H9 (cell line): ENCODE measurements at regions not wholly inside any gene's neighbourhood (a gene's known extent, or its start where the extent isn't known, plus 50 kb on each side); places are given as distances from the start of the nearest gene placed in this dataset.

ENCODE experiments used
- DNase-seq: peaks from one replicate; pipeline ENCODE4 v3.0.0-alpha.2; 2017
- H2AFZ ChIP-seq: one replicate; pipeline ENCODE4 v1.6.1; 2013; ENCODE audit warnings: mild to moderate bottlenecking, low read length, control low read depth, moderate library complexity
- H2AK5ac ChIP-seq: 2 replicates; pipeline ENCODE4 v1.6.1; 2013; ENCODE audit warnings: low read length, control low read depth, mixed read lengths; ENCODE audit not compliant: insufficient read length
- H2BK120ac ChIP-seq: one replicate; pipeline ENCODE4 v1.6.1; 2013; ENCODE audit warnings: low read depth, mild to moderate bottlenecking, low read length, control low read depth, inconsistent platforms; ENCODE audit not compliant: poor library complexity, severe bottlenecking
- H2BK12ac ChIP-seq: 2 replicates; pipeline ENCODE4 v1.6.1; 2013; ENCODE audit warnings: low read length, control low read depth, mixed read lengths, low read depth; ENCODE audit not compliant: insufficient read length
- H2BK15ac ChIP-seq: 2 replicates; pipeline ENCODE4 v1.6.1; 2013; ENCODE audit warnings: low read depth, low read length, control low read depth
- H2BK20ac ChIP-seq: one replicate; pipeline ENCODE4 v1.6.1; 2013; ENCODE audit warnings: low read depth, mild to moderate bottlenecking, low read length, control low read depth, inconsistent platforms; ENCODE audit not compliant: poor library complexity, severe bottlenecking
- H2BK5ac ChIP-seq: 2 replicates; pipeline ENCODE4 v1.6.1; 2013; ENCODE audit warnings: low read length, control low read depth, mixed read lengths; ENCODE audit not compliant: insufficient read length
- H3K14ac ChIP-seq: 2 replicates; pipeline ENCODE4 v1.6.1; 2013; ENCODE audit warnings: low read length, control low read depth; ENCODE audit not compliant: insufficient read depth
- H3K18ac ChIP-seq: 2 replicates; pipeline ENCODE4 v1.6.1; 2013; ENCODE audit warnings: low read depth, mild to moderate bottlenecking, mixed read lengths, low read length, control low read depth; ENCODE audit not compliant: insufficient read length
- H3K23ac ChIP-seq: 2 replicates; pipeline ENCODE4 v1.6.1; 2013; ENCODE audit warnings: low read length, control low read depth, mixed read lengths, low read depth; ENCODE audit not compliant: insufficient read length
- H3K23me2 ChIP-seq: 2 replicates; pipeline ENCODE4 v1.6.1; 2013; ENCODE audit warnings: low read depth, mild to moderate bottlenecking, mixed read lengths, low read length, control low read depth; ENCODE audit not compliant: insufficient read length, poor library complexity, severe bottlenecking
- H3K27ac ChIP-seq: 2 replicates; pipeline ENCODE4 v1.5.1; 2013; ENCODE audit warnings: low read length, control low read depth, mixed read lengths, low read depth; ENCODE audit not compliant: insufficient read length
- H3K27me3 ChIP-seq: 2 replicates; pipeline ENCODE4 v1.6.1; 2013; ENCODE audit warnings: low read length, control low read depth, inconsistent platforms; ENCODE audit not compliant: insufficient read depth
- H3K4ac ChIP-seq: 2 replicates; pipeline ENCODE4 v1.6.1; 2013; ENCODE audit warnings: low read depth, mild to moderate bottlenecking, control low read depth, inconsistent platforms, low read length, moderate library complexity
- H3K4me1 ChIP-seq: 2 replicates; pipeline ENCODE4 v1.6.1; 2013; ENCODE audit warnings: low read length, control low read depth, inconsistent platforms; ENCODE audit not compliant: insufficient read depth
- H3K4me2 ChIP-seq: 2 replicates; pipeline ENCODE4 v1.6.1; 2013; ENCODE audit warnings: low read length, control low read depth, mixed read lengths; ENCODE audit not compliant: insufficient read length, insufficient read depth
- H3K56ac ChIP-seq: 2 replicates; pipeline ENCODE4 v1.6.1; 2013; ENCODE audit warnings: low read depth, mild to moderate bottlenecking, mixed read lengths, low read length, control low read depth; ENCODE audit not compliant: insufficient read length
- H3K79me1 ChIP-seq: 2 replicates; pipeline ENCODE4 v1.6.1; 2013; ENCODE audit warnings: low read depth, mild to moderate bottlenecking, moderate library complexity, low read length, control low read depth, inconsistent platforms; ENCODE audit not compliant: insufficient read depth, poor library complexity, severe bottlenecking
- H3K79me2 ChIP-seq: 2 replicates; pipeline ENCODE4 v1.6.1; 2013; ENCODE audit warnings: low read length, control low read depth, inconsistent platforms; ENCODE audit not compliant: insufficient read depth
- H3K9ac ChIP-seq: 2 replicates; pipeline ENCODE4 v1.6.1; 2013; ENCODE audit warnings: low read length, control low read depth, mixed read lengths; ENCODE audit not compliant: insufficient read length; ENCODE audit errors: extremely low read depth
- H3K9me3 ChIP-seq: one replicate; pipeline ENCODE4 v1.6.1; 2013; ENCODE audit warnings: low read depth, low read length, inconsistent platforms; ENCODE audit not compliant: control insufficient read depth
- H3T11ph ChIP-seq: one replicate; pipeline ENCODE4 v1.6.1; 2013; ENCODE audit warnings: mild to moderate bottlenecking, low read length, control low read depth, inconsistent platforms
- H4K20me1 ChIP-seq: one replicate; pipeline ENCODE4 v1.6.1; 2013; ENCODE audit not compliant: control insufficient read depth, insufficient read length, insufficient read depth
- H4K5ac ChIP-seq: 2 replicates; pipeline ENCODE4 v1.6.1; 2013; ENCODE audit warnings: low read depth, mild to moderate bottlenecking, mixed read lengths, low read length, control low read depth; ENCODE audit not compliant: insufficient read length
- H4K8ac ChIP-seq: replicated peaks from 2 replicates; pipeline ENCODE4 v1.6.1; 2013; ENCODE audit warnings: low read length, control low read depth, mixed read lengths, low read depth; ENCODE audit not compliant: insufficient read length
- H4K91ac ChIP-seq: 2 replicates; pipeline ENCODE4 v1.6.1; 2013; ENCODE audit warnings: low read depth, mild to moderate bottlenecking, moderate library complexity, mixed read lengths, low read length, control low read depth; ENCODE audit not compliant: insufficient read length
- H3K27ac Mint-ChIP-seq, 3 experiments: 2 replicates in 2 of 3; 3 replicates in 1 of 3; pipeline ENCODE4 v1.8.0; 2020 to 2021; ENCODE audit warnings: mixed read lengths in 3 of 3, mild to moderate bottlenecking in 1 of 3, moderate library complexity in 1 of 3
- H3K27me3 Mint-ChIP-seq: 2 replicates; pipeline ENCODE4 v1.8.0; 2021; ENCODE audit warnings: low read depth, mild to moderate bottlenecking, moderate library complexity, mixed read lengths
- H3K36me3 Mint-ChIP-seq, 3 experiments: 2 replicates in 2 of 3; 3 replicates in 1 of 3; pipeline ENCODE4 v1.8.0; 2020 to 2021; ENCODE audit warnings: low read depth in 3 of 3, mixed read lengths in 3 of 3; ENCODE audit not compliant: insufficient read depth in 1 of 3
- H3K4me1 Mint-ChIP-seq, 2 experiments: 2 replicates each; pipeline ENCODE4 v1.8.0; 2020; ENCODE audit warnings: mixed read lengths in 2 of 2
- H3K4me3 Mint-ChIP-seq, 2 experiments: 2 replicates in 1 of 2; 3 replicates in 1 of 2; pipeline ENCODE4 v1.8.0; 2020 to 2021; ENCODE audit warnings: mild to moderate bottlenecking in 2 of 2, mixed read lengths in 2 of 2, moderate library complexity in 1 of 2
- H3K9me3 Mint-ChIP-seq, 2 experiments: 2 replicates in 1 of 2; 3 replicates in 1 of 2; pipeline ENCODE4 v1.8.0; 2020; ENCODE audit warnings: mild to moderate bottlenecking in 2 of 2, mixed read lengths in 2 of 2, moderate library complexity in 1 of 2
- CTCF ChIP-seq: fragments of 200-600 bp; sonication (generic); conservative IDR thresholded peaks from 3 replicates; pipeline ENCODE4 v1.8.0; 2021; ENCODE audit warnings: antibody characterized with exemption, mild to moderate bottlenecking
- WGBS: extraction: QIAGEN DNeasy Blood & Tissue Kit; methylation state at CpG from one replicate; pipeline ENCODE4 v1.1.7; 2013; ENCODE audit warnings: missing lambda C conversion rate, low lambda C conversion rate, mixed read lengths; ENCODE audit not compliant: insufficient read length; ENCODE audit errors: extremely low coverage; 5-methylcytosine and 5-hydroxymethylcytosine counted together

- Histone ChIP-seq H2BK20ac (no peak overlapping the region), H3K9ac (no peak overlapping the region), H3K27me3 (no peaks in the 10 kb centered on the region), H3K4ac (no peak overlapping the region), H3K79me1 (no peaks in the 10 kb centered on the region), H3K18ac (no peak overlapping the region), H3K79me2 (no peaks in the 10 kb centered on the region), H2BK5ac (no peak overlapping the region), H2BK15ac (no peak overlapping the region), H3K14ac (no peak overlapping the region), H2AFZ (no peak overlapping the region), H4K20me1 (no peaks in the 10 kb centered on the region), H3K4me2 (no peak overlapping the region), H3T11ph (no peak overlapping the region), H3K27ac (no peak overlapping the region), H4K5ac (no peak overlapping the region), H3K23ac (no peak overlapping the region), H4K8ac (no peak overlapping the region), H3K9me3 (no peaks in the 10 kb centered on the region), H2AK5ac (no peak overlapping the region), H4K91ac (no peak overlapping the region), H3K23me2 (no peaks in the 10 kb centered on the region), H3K4me1 (no peaks in the 10 kb centered on the region), H2BK120ac (no peak overlapping the region), H3K56ac (no peak overlapping the region), H2BK12ac (no peak overlapping the region)
- no CpG with 5 or more reads among the region's 1 CpG for WGBS
- H3K9me3 Mint-ChIP-seq: peaks cover 0 to 2% of the 10 kb centered on the region in 2 experiments; a peak in 1 of 5 replicates
- H3K27ac Mint-ChIP-seq: no peak overlapping the region
- no peaks in the 10 kb centered on the region for H3K36me3 Mint-ChIP-seq
- H3K27me3 Mint-ChIP-seq: no peaks in the 10 kb centered on the region
- no peak for TF ChIP-seq CTCF
- H3K4me1 Mint-ChIP-seq: no peaks in the 10 kb centered on the region
- no peak overlapping the region for H3K4me3 Mint-ChIP-seq
- DNase-seq: no peak
These were observed 566.4 kb upstream of the POT1 start for GRCh38 chr7:125495997-125496396.
